HG03280 (cell line): ENCODE measurements at regions not wholly inside any gene's neighbourhood (a gene's known extent, or its start where the extent isn't known, plus 50 kb on each side); places are given as distances from the start of the nearest gene placed in this dataset.
A peak's percentile ranks its signal among the peaks of the same experiment; 100 is the strongest.

Experiments used
- ATAC-seq: cut with Tn5 transposase; IDR thresholded peaks from one replicate; pipeline ENCODE4 v1.9.1; 2021; ENCODE audit warnings: mild to moderate bottlenecking, moderate library complexity; ENCODE audit not compliant: unreplicated experiment

DNA sequence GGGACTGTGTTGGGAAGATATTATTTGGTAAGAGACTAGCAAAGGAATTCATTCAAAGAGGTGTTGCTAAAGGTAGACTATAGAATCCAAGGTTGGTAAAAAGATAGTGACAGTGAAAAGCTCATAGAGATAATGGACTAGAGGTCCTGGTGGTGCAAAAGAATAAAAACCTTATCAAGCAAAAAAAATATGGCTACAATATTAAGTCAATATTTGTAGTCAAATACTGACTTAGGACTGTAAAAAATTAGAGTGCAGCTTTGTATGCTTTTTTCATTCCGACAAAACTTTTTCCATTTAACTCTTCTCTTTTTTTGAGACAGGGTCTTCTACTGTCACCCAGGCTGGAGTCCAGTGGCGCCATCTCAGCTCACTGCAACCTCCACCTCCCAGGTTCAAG lies 444.0 kb upstream of the AGTR1 start:
- no peak for ATAC-seq

DNA sequence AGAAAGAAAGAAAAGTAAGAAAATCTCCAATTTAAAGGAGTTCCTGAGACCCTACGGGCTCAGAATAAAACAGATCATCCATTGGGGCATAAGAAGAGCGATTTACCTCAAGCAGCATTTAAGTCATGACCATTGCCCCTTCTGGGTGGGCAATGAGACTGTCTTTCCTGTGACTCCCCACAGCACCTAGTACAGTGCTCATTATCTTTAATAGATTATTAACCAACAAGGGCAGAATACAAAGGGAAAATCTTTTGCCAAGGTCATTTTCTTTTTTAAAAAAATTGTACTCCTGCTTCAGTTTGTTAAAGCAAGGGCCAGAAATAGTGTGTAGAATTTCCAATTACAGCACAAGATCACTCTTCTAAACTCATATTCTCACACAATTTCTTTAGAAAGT lies 443.3 kb upstream of the AGTR1 start:
- ATAC-seq, result no peak

DNA sequence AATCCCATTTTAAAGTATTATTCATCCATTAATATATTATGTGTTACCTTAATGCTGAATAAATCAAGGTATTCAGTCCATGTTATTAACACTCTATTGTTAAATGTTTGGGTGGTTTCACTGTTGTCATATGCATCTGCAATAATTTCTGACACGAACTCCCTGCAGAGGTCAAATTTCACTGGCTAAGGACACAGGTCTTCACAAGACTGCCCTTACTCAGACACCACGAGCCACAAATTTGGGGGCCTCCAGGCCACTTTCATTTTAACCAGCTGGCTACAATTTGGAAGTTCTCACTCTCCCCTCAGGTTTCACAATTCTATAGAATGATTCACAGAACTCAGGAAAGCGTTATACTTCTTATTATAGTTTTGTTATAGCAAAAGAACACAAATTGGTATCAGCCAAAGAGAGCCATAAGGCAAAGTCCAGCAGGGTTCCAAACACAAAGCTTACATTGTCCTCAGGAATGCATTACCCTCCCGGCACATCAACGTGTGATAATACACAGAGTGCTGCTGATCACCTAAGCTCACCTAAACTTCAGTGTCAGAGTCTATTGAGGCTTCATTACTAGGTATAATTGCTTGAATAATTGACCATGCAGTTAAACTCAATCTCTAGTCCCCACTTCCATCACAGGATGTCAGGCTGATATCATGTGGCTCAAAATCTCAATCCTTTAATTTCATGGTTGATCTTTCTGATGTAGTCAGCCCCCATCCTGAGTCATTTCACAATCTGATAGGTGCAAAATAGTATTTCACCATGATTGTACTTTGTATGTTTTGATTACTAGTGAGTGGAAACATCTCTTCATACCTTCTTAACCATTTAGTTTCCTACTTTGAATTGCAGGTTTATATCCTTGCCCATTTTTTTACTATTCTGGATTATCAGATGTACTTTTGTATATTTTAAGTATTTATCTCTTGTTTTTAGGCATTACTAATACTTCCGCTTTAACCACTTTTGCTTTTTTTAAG lies 441.4 kb upstream of the AGTR1 start:
- ATAC-seq, result no peak

DNA sequence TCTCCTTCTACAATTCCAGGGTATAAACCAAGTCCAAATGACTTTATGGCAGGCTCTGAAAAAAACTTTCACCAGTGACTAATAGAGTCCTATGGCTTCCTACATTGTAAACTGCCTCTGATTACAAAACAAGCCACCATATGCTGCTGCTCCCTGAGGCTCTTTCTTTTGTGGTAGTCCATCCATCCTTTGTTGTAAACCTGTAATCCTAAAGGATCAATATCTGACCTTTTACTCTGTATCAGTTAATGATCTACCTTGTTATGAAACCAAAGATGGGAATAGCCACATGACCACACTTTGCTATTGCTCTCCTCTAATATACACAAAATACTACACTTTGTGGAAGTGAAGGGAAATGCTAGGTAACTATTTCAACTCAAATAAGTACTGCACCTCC lies 434.7 kb upstream of the AGTR1 start:
- ATAC-seq, result no peak

DNA sequence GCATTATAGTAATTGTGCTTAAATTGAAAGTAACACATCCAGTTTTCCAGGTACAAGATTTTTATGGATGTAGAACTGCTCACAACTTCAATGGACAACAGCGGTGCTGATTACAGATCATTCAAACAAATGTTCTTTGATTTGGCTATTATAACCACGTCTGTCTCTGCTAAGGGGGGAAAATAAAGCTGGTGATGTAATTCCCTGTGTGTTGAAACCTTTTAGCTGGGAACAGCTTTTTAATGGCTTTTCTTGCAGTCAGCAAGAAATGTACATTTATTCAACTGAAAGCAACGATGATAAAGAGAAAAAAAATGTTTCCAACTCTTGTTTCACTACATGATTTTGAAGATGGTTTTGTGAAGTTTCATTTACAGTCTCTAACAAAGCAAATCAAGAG lies 431.9 kb upstream of the AGTR1 start:
- no peak for ATAC-seq

GRCh38 chr3:148266341-148266740 lies 431.4 kb upstream of the AGTR1 start:
- no peak for ATAC-seq

GRCh38 chr3:148269816-148270215 lies 427.9 kb upstream of the AGTR1 start:
- ATAC-seq, result no peak

DNA sequence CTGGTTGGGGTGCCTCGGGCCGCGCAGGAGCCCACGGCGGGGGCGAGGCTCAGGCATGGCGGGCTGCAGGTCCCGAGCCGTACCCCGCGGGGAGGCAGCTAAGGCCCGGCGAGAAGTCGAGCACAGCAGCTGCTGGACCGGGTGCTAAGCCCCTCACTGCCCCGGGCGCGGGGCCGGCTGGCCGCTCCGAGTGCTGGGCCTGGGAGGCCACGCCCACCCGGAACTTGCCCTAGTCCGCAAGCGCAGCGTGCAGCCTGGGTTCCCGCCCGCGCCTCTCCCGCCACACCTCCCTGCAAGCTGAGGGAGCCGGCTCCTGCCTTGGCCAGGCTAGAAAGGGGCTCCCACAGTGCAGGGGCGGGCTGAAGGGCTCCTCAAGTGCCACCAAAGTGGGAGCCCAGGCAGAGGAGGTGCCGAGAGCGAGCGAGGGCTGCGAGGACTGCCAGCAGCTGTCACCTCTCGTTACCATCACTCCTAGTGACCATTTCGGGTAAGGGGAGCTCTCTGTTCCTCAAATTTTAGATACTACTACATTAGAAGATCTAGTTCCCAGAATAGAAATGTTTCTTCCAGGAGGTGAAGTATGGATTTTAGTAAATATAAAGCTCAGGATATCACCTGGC lies 417.0 kb upstream of the AGTR1 start:
- ATAC-seq, result no peak

GRCh38 chr3:148289159-148289558 lies 408.5 kb upstream of the AGTR1 start:
- ATAC-seq, result no peak

DNA sequence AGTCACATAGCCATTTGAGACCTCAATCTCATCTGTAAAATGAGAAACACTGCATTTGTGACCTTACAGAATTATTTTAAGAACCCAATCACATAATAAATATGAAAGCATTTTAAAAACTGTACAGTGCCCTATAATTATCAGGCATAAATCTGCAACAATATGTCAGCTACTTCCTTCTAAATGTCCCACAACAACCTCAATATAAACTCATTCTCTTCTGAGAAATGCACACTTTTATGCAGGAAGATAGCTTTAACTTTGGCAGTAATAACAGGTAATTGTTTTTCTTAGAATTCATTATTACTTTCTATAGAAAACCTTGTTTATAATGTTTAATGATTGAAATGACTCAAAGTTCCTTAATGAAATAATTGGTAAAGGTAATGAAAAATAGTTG lies 400.7 kb upstream of the AGTR1 start:
- no peak for ATAC-seq

DNA sequence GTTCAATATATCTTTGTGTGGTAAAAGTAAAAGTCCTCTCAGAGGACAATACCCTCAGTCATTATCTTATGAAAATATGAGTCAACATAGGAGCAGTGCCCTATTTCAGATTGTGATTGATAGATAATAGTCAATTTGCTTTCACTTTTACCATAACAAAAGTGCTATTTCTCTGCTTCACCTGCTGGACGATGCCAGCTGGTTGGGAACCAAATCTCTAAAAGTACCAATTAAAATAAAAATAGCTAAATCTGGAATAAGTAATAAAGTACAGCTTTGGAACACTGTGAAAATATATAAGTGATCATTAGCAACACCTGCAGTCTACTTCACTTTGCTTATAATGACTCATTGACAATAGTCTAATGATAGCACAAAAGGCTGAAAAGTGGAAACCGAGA lies 390.3 kb upstream of the AGTR1 start:
- peak; percentile 80 for ATAC-seq

- ATAC-seq, result peak; percentile 83
These were observed 388.2 kb upstream of the AGTR1 start for GRCh38 chr3:148309390-148310035.

DNA sequence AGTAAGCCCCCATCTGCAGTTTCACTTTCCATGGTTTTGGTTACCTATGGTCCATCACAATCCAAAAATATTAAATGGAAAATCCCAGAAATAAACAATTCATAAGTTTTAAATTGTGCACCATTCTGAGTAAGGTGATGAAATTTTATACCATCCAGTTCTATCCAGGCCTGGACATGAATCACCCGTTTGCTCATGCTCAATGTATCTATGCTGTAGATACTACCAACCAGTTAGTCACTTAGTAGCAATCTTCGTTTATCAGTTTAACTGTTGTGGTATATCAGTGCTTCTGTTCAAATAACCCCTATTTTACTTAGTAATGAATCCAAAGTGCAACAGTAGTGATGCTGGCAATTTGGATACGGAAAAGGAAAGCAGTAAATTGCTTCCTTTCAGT lies 381.9 kb upstream of the AGTR1 start:
- ATAC-seq, result no peak

DNA sequence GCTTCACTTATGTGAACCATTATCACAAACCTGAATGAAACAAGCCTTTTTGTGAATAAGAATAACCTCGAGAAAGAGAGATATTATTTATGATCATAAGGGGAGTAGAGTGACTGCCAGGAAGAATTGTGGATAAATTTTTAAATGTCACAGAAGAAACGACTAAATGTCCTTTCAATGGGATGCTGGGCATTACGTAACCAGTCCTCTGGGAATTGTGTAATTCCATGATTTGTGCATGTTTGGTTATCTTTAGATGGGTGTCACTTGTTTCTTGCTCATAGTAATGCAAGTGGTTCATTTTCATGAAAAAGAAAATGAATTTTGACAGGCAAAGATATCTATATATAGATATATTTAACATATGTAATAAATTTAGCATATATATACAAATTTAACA lies 379.5 kb upstream of the AGTR1 start:
- no peak for ATAC-seq

DNA sequence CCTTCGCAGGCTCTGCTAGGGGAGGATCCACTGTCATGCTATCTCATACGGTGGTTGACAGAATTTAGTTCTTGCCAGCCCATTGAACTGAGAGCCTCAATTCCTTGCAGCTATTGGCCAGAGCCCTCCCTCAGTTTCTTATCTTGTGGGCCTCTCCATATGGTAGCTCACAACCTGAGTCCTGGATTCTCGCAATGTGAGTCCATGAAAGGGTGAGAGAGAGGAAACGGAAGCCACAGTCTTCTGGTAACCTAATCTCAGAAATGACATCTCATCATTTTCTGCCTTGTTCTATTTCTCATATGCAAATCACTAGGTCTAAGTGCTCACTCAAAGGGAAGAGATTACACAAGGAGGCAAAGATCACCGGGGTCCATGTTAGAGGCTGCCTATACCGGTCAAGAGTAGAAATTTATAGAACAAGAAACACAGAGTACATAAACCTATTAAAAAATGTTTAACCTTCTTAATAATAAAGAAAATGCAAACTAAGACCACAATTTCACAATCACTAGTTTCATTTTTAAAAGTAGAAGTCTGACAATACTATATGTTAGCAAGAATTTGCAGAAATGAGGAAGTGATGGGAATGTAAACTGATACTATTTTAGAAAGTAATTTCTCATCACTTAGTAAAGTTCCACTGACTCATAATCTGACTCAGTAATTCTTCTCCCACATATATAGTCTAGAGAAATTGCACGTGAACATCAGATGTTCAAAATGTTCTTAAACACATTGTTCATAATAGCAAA lies 378.4 kb upstream of the AGTR1 start:
- peak; percentile 88 for ATAC-seq

DNA sequence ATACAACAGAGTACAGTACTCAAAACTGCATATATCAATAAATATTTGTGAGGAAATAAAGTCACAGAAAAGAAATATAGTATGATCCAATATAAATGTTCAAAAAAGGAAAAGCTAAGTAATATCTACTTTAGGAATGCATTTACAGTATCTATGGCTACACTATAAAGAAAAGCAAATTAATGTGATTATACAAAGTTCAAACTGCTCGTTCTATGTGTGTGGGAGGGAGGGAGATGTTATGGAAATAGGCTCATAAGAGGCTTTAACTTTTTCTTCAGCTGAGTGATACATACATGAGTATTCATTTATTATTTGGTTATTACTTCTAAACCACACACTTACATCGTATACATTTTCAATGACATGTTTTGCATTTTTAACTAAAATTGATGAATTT lies 377.7 kb upstream of the AGTR1 start:
- ATAC-seq, result no peak

DNA sequence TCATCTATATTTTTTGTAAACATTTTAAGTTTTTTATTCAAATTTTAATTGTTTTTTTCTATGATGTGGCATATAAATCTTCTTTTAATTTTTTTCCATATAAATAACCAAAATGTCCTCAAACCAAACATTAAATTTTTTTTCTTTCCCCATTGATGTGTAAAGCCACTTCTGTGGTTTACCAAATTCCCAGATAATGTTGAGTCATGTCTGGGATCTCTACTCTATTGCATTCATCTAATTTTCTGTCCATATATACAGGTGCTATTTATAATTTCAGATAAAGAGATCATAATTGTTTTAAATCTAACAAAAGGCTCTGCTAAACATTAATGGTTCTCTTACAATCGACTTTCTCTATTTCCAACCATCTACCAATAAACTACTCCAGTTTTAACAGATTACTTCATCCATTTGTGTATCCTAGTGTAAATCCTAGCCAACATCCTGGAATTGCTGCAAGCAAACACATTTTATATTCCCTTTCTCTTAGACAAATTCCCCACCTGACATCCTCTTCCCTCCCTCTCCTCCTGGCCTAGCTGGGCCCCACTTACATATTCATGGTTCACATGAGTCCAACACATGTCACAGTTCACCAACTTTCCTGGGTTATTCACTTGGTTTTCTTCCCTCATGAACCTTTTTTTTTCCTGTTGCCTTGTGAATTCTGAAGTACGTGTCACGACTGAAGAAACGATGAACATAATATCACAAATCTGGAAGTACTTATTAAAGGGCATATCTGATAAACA lies 368.0 kb upstream of the AGTR1 start:
- ATAC-seq, result no peak

DNA sequence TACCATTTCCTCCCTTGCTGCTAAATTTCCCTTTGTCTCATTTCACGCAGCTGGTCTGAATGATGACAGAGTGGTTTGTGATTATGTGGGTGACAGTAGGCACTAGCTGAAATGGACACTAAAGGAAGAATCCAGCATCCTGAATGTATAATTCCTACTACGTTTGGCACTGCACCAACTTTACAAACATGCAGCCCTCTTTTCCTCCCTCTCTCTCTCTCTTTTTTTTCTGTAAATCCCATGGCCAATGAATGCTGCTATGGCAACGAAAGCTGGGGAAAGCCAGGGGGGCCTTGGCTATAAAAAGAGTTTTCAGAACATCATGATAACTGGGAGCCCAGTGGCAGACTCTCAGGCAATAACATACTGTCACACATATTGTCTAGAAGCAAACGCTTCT lies 367.2 kb upstream of the AGTR1 start:
- ATAC-seq, result no peak

- ATAC-seq, result peak; percentile 54
These were observed 366.4 kb upstream of the AGTR1 start for GRCh38 chr3:148331081-148331846.

GRCh38 chr3:148332509-148332908 lies 365.2 kb upstream of the AGTR1 start:
- no peak for ATAC-seq
